ENCODE measurements at regions not wholly inside any gene's neighbourhood (a gene's known extent, or its start where the extent isn't known, plus 50 kb on each side); places are given as distances from the start of the nearest gene placed in this dataset. TPM values are rescaled to one million over a fixed set of nuclear protein-coding genes. Genes with fewer than 3 reads are reported as not detected.
A peak's percentile ranks its signal among the peaks of the same experiment; 100 is the strongest.

DNA sequence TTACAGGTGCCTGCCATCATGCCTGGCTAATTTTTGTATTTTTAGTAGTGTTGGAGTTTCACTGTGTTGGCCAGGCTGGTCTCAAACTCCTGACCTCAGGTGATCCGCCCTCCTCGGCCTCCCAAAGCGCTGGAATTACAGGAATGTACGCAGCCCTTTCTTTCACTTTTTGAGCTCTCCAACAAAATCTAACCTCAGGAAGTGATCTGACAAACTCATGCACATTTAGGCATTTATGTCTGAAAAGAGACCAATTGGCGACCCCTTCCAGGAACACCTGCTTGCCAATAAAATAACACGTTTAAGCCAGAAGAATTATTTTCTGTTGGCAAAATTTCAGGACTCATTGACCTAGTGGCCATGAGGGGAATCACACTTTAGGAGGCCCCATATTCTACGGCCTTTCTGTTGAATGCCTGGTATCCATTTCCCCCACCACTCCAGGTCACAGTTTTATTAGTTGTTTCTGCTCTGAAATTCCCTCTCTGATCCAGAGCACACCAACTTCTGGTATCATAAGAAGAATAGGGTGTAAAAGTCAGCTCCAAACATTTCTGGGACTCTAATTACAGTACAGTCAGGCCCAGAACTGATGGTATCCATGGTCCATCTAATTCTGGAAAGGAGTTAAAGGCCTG is 65.8 kb upstream of the FRMD4A start:
- DNase-seq (ENCODE audit: low read depth): no peak

DNA sequence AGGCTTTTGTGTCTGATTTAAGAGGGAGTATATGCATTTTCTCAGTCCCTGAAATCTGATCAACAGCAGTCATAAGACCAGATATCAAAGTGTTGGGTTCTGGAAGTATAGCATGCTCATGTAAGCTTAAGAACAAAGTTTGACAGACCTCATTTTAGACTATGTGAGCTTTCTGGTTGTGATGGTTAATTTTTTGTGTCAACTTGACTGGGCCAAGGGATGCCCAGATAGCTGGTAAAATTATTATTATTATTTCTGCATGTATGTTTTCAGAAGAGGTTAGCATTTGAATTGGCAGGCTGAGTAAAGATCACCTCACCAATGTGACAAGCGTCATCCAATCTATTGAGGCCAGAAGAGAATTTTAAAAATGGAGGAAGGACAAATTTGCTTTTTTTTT is 63.5 kb upstream of the FRMD4A start:
- no peak for DNase-seq (ENCODE audit: low read depth)

DNA sequence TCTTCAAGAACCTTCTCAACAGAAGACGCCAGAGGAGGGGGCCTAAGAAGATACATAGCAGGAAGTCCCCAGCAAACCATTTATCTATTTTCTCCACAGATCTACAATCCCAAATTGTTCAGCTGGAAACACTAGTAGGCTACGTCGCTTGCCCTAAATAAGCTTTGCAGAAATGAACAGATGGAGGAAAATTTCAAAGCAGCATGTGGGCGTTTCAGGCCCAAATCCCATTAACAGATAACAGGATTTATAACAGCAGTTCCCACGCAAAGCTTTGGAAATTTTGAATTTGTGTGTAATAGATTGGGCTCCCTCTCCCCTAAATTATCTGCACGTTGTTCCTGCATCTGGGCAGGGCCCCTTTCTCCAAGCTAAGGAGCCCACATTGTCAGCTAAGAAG is 60.6 kb upstream of the FRMD4A start:
- no peak for DNase-seq (ENCODE audit: low read depth)

GRCh38 chr10:14389981-14390590 is 59.4 kb upstream of the FRMD4A start:
- no peak for DNase-seq (ENCODE audit: low read depth)

- DNase-seq (ENCODE audit: low read depth): peak; percentile 78
Measured at GRCh38 chr10:14385596-14386593, 55.2 kb upstream of the FRMD4A start.

DNA sequence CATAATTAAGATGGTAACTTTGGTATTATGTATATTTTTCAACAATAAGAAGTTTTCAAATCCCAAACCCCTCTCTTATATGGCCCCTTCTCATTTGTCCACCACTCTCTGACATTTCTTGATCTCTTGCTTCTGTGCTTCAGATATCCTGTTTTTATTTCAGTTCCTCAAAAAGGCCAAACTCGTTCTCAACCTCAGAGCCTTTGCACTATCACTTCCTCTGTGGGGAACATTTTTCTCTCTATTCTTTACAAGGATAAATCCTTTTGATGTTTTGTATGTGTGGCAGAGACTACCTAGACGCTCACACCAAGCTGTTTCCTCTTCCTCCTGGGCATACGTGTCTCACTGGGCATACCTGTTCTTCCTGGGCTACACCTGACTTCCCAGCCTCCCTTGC is 54.2 kb upstream of the FRMD4A start:
- no peak for DNase-seq (ENCODE audit: low read depth)

DNA sequence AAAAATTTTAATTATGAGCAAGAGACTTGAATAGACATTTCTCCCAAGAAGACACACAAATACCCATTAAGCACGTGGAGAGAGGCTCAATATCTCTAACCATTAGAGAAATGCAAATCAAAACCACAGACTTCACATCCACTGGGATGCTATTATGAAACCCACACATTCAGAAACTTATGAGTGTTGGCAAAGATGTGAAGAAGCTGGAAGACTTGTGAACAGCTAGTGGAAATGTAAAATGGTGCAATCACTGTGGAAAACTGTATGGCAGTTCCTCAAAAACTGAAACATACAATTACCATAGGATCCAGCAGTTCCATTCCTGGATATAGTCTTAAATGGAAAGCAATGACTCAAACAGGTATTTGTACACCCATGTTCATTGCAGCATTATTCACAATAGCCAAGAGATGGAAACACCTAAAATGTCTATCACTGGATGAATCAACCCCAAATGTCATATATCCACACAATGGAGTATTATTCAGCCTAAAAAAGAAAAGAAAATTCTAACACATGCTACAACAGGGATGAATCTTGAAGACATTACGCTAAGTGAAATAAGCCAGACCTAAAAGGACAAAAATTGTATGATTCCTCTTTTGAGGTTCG is 53.5 kb upstream of the FRMD4A start:
- no peak for DNase-seq (ENCODE audit: low read depth)

DNA sequence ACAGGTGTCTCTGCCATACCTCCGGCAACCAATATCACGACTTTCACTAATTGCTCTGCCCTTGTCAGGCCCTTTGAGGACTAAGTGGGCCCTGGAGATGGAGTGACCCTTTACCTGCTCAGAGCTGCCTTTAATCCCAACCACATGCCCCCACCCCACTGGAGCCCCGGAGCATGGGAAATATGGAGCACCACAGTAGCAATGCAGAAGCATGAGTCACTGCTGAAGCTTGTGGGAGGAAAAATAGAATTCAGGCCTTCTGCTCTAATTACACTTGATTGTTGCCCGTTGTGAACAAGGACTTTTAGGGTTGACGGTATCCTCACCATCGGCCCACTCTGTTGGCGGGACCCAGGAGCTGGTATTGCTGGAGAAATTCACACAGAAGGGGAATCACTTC is 52.5 kb upstream of the FRMD4A start:
- DNase-seq (ENCODE audit: low read depth): peak; percentile 54

DNA sequence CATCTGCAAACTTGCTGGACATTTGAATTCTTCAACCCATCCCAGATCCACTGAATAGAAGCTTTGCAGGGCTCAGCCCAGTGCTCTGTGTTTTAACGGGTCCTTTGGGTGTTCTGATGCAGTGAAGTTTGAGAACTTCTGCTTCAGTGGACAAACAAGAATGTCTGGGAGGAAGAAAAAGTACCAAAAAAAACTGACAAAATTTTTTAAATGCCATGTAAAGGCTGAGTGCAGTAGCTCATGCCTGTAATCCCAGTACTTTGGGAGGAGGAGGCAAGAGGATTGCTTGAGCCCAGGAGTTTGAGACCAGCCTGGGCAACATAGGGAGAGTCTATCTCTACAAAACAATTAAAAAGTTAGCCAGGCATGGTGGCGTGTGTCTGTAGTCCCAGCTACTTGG is 51.8 kb upstream of the FRMD4A start:
- DNase-seq (ENCODE audit: low read depth): no peak

GRCh38 chr10:14382022-14382421 is 51.3 kb upstream of the FRMD4A start:
- DNase-seq (ENCODE audit: low read depth): peak; percentile 34

DNA sequence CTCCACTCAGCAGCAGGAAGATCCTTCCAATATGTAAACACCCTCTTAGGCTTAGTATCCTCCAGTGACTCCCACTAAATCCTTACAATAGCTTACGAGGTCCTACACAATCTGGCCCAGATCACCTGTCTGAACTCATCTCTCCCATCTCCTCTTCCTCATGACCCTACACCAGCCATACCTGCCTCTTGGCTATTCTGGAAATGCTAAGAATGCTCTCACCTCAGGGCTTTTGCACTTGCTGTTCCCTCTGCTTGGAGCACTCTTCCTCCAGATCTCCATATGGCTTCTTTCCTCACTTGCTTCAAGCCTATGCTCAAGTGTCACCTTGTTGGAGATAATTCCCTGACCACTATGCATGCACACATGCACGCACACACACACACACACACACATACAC is 50.8 kb upstream of the FRMD4A start:
- no peak for DNase-seq (ENCODE audit: low read depth)

DNA sequence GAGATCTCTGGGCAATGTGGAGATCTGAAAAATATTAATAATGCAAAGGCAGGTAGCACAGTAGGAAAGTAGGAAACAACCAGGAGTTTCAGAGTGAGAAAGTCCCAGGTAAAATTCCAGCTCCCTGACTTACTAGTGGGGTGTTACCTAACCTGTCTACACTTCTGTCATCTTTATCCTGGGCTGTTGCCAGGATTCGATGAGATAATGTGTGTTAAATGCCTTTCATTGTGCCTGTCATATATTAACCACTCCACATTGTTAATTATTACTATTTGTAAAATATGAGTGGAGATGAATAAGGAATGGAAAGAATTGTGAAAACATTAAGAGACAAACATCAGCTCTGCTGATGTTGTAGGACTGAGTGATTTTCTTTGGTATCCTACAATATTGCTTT is 50.0 kb upstream of the FRMD4A start:
- no peak for DNase-seq (ENCODE audit: low read depth)

Small RNA genes lying in the stretch of these regions (small RNA-seq; reads per million reads assigned to genes)
- gene MIR1265 (not detected), gene MIR4293 (not detected)
